ENCODE measurements at regions not wholly inside any gene's neighbourhood (a gene's known extent, or its start where the extent isn't known, plus 50 kb on each side); places are given as distances from the start of the nearest gene placed in this dataset.
A peak's percentile ranks its signal among the peaks of the same experiment; 100 is the strongest.

GRCh38 chr5:158020555-158021418 is 161.8 kb upstream of the CLINT1 start:
- Histone ChIP-seq H2AFZ (ENCODE audit: low read length) (peak overlapping the region; percentile 19), H3K4me1 (ENCODE audit: insufficient read depth, low read length) (no peaks in the 10 kb centered on the region), H3K27ac (ENCODE audit: extremely low read length, insufficient read depth, low read length) (no peak overlapping the region), H3K27me3 (ENCODE audit: control insufficient read depth in 1 of 2, insufficient read depth in 2 of 2, low read length in 2 of 2) (no peaks in the 10 kb centered on the region), H3K9me3 (ENCODE audit: low read length) (no peaks in the 10 kb centered on the region), H3K4me3 (replicated peaks in 1 of 3; ENCODE audit: insufficient read depth in 1 of 3, low read depth in 2 of 3, low read length in 3 of 3) (no peak overlapping the region), H3K36me3 (replicated peaks in 1 of 2; ENCODE audit: control insufficient read depth in 1 of 2, insufficient read depth in 2 of 2, low read length in 2 of 2) (no peaks in the 10 kb centered on the region), H3K9ac (ENCODE audit: insufficient read depth, low read depth, low read length) (no peak overlapping the region), H3K79me2 (ENCODE audit: insufficient read depth, low read length) (no peaks in the 10 kb centered on the region), H4K20me1 (ENCODE audit: insufficient read depth, low read length) (no peaks in the 10 kb centered on the region), H3K4me2 (ENCODE audit: low read depth, low read length) (no peak overlapping the region)
- intact Hi-C loops (cut with micrococcal nuclease; ENCODE audit: unreplicated experiment) (no loop called here), in situ Hi-C loops (cut with HindIII; ENCODE audit: extremely low pct_ligation_motif_present, low pct_unique_long_range_greater_than_20kb) (no loop called here)
- WGBS (ENCODE audit: low lambda C conversion rate), result 7% methylated on average over 4 of the region's 5 CpGs
- CTCF ChIA-PET (ENCODE audit: low intra/inter-chr PET ratio, low total read pairs), result no interaction called here
- POLR2A ChIA-PET, result no interaction called here
- no peak for ATAC-seq
- FAIRE-seq, result no peak
- BruUV-seq (replicated peaks), result no TSS peak
- no peak for DNase-seq (ENCODE audit: low spot score)
- TF ChIP-seq, protein P1, sequence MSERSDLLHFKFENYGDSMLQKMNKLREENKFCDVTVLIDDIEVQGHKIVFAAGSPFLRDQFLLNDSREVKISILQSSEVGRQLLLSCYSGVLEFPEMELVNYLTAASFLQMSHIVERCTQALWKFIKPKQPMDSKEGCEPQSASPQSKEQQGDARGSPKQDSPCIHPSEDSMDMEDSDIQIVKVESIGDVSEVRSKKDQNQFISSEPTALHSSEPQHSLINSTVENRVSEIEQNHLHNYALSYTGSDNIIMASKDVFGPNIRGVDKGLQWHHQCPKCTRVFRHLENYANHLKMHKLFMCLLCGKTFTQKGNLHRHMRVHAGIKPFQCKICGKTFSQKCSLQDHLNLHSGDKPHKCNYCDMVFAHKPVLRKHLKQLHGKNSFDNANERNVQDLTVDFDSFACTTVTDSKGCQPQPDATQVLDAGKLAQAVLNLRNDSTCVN (CRISPR knock-in tag; IDR thresholded peaks at IDR 0.05; ENCODE audit: borderline replicate concordance), result 0 out of 2 replicates have a peak, but pooled peaks have one; percentile 31
- TF ChIP-seq ZKSCAN1 (IDR thresholded peaks at IDR 0.05; ENCODE audit: low read length) (no peak), NR2F1 (CRISPR knock-in tag; IDR thresholded peaks at IDR 0.05) (no peak), MED13 (CRISPR knock-in tag; IDR thresholded peaks at IDR 0.05) (no peak), ZNF687 (CRISPR knock-in tag; IDR thresholded peaks at IDR 0.05) (no peak), ZNF607 (CRISPR knock-in tag; IDR thresholded peaks at IDR 0.05; ENCODE audit: borderline replicate concordance) (no peak), YEATS2 (CRISPR knock-in tag; IDR thresholded peaks at IDR 0.05; ENCODE audit: borderline replicate concordance) (no peak), RORA (CRISPR knock-in tag; IDR thresholded peaks at IDR 0.05) (no peak), REXO4 (CRISPR knock-in tag; IDR thresholded peaks at IDR 0.05; ENCODE audit: borderline replicate concordance) (no peak), CEBPB (IDR thresholded peaks at IDR 0.05; ENCODE audit: borderline replicate concordance, low read depth, low read length) (peak; percentile 56; the same call in 1 of the 2 replicates), CHD4 (IDR thresholded peaks at IDR 0.05; ENCODE audit: borderline replicate concordance, low read length) (no peak), ZNF329 (CRISPR knock-in tag; IDR thresholded peaks at IDR 0.05; ENCODE audit: low read depth) (no peak), KLF6 (CRISPR knock-in tag; IDR thresholded peaks at IDR 0.05) (no peak), ZNF326 (CRISPR knock-in tag; IDR thresholded peaks at IDR 0.05; ENCODE audit: borderline replicate concordance) (no peak), KDM1A (CRISPR knock-in tag; IDR thresholded peaks at IDR 0.05) (no peak), CC2D1A (CRISPR knock-in tag; IDR thresholded peaks at IDR 0.05) (no peak), MAFF (IDR thresholded peaks at IDR 0.05; ENCODE audit: low read depth, low read length) (no peak), ZNF274 (CRISPR knock-in tag; IDR thresholded peaks at IDR 0.05) (no peak), ZNF546 (CRISPR knock-in tag; conservative IDR thresholded peaks at IDR 0.05) (no peak)
